NCI-H146 treated with DMSO at 0.1 percent for 48 hours (cell line): ENCODE measurements at regions not wholly inside any gene's neighbourhood (a gene's known extent, or its start where the extent isn't known, plus 50 kb on each side); places are given as distances from the start of the nearest gene placed in this dataset.
"Not testable (repeated sequence)": the region's sequence is repeated elsewhere in the genome, so short reads cannot be mapped to it uniquely, and the experiment has no call there.

Source experiments
- DNase-seq: peaks from one replicate; lab custom pipeline; 2025; ENCODE audit not compliant: unreplicated experiment; lab: John Stamatoyannopoulos, UW

DNA sequence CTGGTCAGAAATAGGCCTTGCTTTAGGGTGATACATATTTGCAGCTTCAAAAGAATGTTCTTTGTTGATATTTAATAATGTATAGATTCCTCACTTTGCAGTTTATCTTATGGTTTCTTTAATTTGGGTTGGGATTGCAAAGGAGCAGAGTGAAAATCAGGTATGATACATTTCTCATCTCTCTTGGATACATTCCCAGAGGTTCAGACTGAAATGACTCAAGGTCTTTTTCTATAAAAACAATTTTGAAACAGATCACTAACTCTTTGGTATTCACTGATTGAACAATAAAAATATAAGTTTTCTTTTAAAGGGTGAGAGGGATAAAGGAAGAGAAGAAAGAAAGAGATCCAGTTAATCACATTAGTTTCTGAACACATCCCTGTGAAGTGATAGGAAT, 606.5 kb upstream of the CAMK1G start:
- DNase-seq = no peak

GRCh38 chr1:208977638-208978256, 605.8 kb upstream of the CAMK1G start:
- no peak for DNase-seq

- DNase-seq = no peak
Measured at GRCh38 chr1:208979776-208980175, 603.7 kb upstream of the CAMK1G start.

- DNase-seq = no peak
Measured at GRCh38 chr1:208980605-208981004, 602.9 kb upstream of the CAMK1G start.

DNA sequence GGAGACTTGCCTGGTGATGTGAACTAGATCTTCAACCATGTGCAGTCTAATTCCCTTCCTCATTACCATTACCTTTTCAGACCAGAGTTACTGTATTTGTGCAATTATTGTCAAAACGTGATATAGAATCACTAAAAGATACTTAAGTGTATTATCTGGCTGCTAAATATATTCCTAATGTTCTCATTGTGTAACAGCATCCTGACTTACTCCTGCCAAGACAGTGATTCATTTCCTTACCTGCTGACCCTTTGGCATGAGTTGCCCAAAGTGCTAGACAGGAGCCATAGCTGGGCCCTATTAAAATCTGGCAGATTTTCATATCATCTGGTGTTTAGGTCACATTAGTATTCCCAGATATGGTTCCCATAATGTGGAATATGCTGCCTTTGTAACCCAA, 598.3 kb upstream of the CAMK1G start:
- no peak for DNase-seq

- peak; percentile 14 for DNase-seq
Measured at GRCh38 chr1:208988811-208989222, 594.7 kb upstream of the CAMK1G start.

DNA sequence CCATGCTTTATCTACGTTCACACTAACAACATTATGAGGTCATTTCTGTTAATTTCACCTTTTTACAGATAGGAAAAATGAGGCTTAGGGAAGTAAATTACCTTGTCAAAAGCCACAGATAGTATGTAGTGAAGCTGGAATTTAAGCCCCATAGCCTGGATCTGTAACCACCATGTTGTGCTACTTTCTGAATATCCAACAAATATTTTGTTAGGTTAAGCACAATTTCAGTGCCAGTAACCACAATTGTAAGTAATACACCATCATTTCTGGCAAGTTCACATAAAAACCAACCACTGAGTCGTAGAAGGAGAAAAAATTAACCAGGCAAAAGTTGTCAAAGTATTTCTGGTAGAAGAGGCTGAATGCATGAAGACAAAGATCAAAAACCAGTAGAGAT, 593.1 kb upstream of the CAMK1G start:
- DNase-seq = no peak

- not testable (repeated sequence) for DNase-seq
Measured at GRCh38 chr1:208997053-208997452, 586.5 kb upstream of the CAMK1G start.

GRCh38 chr1:208997726-208998312, 585.7 kb upstream of the CAMK1G start:
- DNase-seq = no peak

GRCh38 chr1:209008586-209008985, 574.9 kb upstream of the CAMK1G start:
- no peak for DNase-seq

GRCh38 chr1:209010475-209011230, 572.9 kb upstream of the CAMK1G start:
- DNase-seq = peak; percentile 64

DNA sequence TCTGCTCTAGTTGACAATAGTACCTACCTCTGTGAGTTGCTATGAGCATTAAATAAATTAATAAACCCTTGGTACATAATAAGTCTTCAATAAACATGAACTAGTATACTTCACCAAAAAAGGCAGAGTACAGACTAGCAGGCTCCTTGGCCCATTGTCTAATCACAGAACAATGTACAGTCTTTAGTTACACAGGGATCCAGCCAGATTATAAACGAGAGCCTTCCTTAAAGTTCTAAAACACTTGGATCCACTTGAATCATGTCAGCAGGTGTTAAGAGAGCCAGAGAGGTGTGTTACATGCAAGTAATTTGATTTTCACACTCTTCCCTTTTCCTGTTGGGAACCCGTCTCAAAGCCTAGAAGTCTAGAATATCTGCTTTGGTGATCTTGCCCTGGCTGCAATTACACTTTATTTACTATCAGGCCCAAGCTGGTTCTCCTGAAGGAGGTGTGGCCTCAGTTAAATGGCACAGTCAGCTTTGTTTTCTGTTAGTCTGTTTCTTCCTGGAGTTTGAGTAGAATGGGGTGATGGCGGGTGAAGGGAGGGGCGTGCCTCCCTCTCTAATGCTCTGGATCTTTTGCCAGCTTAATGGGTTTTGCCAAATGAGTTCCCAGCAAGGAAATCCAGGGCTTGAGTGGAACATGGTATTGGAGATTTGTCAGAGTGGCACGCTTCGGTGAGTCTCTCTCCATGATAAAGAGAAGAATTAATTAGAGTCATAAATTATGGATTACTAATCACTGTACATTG, 570.9 kb upstream of the CAMK1G start:
- DNase-seq = peak; percentile 24

GRCh38 chr1:209015092-209015491, 568.4 kb upstream of the CAMK1G start:
- DNase-seq = no peak

DNA sequence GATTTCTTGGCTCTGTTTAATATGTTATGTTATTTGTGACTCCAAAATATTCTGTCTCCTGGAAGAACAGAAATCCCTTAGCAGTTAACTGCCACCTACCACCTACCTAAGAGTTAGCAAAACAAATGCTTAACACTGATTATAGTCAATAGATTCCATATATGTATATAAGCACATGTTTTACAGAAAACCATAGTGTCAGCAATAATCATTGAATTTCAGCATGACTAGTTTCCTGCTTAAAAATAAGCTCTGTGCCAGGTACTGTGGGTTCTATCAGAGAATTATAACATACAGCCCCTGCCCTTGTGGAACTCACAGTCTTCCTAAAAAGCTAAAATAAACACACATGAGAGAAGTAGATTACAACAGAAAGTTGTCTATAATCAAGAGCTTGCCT, 561.9 kb upstream of the CAMK1G start:
- DNase-seq = no peak

DNA sequence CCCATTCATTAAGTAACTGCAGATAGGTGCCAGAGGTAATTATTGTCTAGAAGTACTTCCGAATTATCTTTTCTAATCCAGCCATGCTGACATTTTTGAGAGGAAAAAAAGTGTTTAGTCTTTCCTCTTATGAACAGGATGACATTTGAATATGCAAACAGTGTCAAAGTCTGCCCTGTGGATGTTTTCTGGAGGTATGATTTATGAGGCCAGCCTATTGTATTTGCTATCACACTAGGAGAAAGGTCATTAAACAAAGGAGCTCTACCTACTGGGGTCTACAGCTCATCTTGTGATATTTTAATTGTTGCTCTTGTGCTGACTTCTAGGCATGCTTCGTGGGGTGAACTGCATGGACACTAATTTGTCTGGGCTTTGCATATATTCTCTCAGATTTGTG, 559.7 kb upstream of the CAMK1G start:
- DNase-seq = peak; percentile 54

DNA sequence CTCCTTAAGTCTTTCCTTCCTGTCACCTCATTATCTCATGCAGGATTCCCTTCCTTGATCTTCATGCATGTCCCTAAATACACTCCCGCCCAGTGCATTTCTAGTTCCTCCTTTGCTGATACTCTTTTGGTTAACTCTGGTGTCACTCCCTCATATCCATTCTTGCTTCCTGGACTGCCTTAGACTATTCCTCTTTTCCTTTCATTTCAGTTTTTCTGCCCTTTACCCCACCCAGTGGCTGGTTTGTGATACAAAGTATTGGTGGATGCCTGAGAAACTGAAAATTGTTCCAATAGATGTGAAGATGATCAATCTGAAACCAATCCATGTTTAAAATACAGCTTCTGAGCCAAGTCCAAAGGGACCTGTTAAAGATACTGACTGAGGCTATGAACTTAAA, 553.8 kb upstream of the CAMK1G start:
- DNase-seq = peak; percentile 21

DNA sequence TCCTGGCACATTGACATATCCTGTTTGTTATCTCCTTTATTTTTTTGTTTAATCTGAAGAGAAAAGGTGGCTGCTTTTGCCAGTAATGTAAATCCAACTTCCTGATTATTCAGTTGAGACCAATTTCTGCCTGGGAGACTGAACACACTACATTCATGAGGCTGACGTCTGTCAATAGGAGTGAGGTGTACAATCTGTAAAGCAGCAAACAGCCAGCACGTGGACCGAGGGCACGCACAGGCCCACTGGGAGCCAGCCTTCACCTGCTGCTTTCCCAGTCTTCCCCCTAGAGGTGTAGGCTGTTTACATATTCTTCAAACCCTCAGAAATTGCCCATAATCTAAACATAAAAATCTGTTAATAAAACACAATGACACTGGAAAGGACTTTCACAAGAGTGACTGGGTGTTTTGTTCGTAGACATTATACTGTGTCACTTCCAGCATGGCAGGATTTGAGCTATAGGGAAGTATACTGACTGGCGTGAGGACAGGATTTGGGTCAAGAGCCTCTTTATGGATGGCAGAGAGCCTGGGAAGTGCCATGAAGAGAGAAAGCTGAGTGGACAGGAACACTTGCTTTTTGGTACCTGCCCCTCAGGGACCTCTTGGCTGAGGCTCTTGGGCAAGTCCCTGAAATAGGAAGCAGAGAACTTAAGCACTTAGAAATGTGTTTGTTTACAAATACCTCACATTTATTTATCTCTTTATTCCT, 552.9 kb upstream of the CAMK1G start:
- peak; percentile 53 for DNase-seq

DNA sequence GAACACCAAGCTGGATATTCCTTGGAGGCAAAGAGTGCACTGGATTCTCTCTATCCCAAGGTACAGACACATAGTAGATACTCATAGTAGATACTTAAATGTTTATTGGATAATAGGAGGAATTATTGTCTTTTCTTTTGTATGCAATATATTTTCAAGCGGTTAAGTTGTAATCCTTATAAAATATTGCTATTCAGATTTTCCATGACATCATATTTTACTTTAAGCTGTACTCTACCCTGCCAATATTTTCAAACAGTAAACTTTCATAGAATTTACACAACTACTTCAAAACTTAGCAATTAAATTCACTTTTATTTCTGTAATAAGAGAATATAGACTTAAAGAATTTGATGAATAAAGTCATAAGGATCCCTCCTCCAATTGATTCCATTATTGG, 546.5 kb upstream of the CAMK1G start:
- no peak for DNase-seq

DNA sequence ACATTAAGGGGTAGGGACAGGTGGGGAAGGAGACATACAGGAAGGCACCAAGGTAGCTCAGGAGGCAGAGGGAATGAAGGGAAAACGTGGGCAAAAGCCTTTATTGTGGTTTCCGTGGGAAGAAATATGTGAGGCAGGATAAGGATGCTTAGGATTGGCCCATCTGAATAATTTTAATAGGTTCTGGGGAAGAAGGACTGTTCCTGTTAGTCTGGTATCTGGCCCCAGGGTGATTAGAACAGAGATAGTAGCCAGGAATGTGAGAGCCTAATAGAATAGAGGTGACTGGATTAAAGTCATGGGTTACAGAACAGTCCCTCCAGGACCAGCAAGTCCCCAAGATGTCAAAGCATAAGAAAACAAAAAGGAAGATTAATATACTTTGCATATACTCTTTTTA, 545.2 kb upstream of the CAMK1G start:
- DNase-seq = no peak

DNA sequence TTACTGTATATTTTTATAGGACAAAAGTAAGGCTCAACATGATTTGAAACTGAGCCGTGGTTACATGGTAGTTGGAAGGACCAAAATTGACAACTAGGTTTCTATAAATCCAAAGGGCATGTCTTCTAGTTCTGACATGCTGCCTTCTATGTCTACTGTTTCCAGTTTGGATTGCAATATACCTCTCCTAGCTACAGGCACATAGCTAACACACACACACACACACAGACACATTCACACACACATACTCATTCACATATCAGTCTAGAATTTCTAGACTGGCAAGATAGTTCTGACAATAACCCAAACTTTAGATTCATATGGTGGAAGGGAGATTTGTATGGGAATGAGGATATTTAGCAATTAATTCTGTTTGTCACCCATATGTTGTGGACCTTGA, 544.8 kb upstream of the CAMK1G start:
- DNase-seq = no peak

- no peak for DNase-seq
Measured at GRCh38 chr1:209040351-209040750, 543.2 kb upstream of the CAMK1G start.
